HG02943 (cell line): ENCODE measurements at regions not wholly inside any gene's neighbourhood (a gene's known extent, or its start where the extent isn't known, plus 50 kb on each side); places are given as distances from the start of the nearest gene placed in this dataset.

Experiments used
- ATAC-seq: cut with Tn5 transposase; IDR thresholded peaks from one replicate; pipeline ENCODE4 v1.9.1; 2021; ENCODE audit warnings: mild to moderate bottlenecking, low read depth, moderate library complexity; ENCODE audit not compliant: unreplicated experiment

GRCh38 chr3:188940573-188940932, 231.2 kb upstream of the TPRG1 start:
- no peak for ATAC-seq

DNA sequence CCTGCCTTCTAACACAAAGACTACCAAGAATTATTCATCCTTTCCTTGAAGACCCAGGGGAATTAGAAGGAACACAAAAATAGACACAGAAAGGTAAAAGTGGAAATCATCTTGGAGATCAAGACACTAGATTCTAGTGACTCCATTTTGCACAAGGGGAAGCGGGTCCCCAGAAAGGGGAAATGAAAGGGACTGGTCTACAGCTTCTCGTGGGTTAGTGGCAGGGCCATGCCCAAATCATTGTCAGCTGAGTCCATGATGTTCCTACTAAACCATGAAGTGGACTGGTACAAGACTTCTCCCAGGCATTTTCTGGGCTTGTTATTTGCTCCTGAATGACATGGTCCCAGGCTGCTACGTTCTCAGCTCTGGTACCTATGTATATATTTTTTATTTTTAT, 230.7 kb upstream of the TPRG1 start:
- no peak for ATAC-seq

- no peak for ATAC-seq
Observed at GRCh38 chr3:188942191-188942590, 229.6 kb upstream of the TPRG1 start.

DNA sequence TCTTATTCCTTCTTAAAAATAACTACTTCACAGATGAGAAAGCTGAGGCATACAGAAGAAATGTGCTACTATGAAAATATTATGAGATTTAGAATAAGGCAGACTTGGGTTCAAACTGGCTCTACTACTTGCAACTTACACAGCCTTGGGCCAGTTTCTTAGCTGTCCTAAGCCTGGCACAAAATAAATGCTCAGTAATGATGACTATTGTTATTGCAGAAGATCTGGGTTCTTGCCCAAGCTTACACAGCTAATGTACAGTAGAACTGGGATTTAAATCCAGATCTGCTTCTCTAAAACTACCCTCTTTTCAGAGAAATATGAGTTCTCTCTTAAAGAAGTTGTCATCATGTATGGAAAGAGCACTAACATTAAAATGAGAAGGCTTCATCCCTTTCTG, 228.2 kb upstream of the TPRG1 start:
- ATAC-seq, result no peak

DNA sequence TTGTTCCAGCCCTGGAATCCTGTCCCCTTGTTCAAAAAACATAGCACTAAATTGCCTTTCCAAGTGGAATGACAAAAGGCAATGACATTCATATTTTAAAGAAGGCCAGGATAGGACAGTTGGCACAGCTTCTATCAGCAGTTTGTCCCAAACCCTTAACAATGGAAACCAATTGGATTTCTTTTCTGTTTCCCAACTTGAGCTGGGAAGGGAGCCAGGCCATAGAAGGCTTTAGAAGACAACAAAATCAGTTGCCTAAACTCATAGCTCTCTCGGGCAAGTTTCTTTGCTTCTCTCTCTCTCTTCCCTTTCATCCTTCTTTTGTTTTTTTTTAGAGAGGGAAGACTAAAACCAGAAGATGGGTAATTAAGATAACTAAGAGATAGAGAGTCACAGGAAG, 227.7 kb upstream of the TPRG1 start:
- ATAC-seq, result no peak

GRCh38 chr3:188946351-188947240, 225.2 kb upstream of the TPRG1 start:
- no peak for ATAC-seq

DNA sequence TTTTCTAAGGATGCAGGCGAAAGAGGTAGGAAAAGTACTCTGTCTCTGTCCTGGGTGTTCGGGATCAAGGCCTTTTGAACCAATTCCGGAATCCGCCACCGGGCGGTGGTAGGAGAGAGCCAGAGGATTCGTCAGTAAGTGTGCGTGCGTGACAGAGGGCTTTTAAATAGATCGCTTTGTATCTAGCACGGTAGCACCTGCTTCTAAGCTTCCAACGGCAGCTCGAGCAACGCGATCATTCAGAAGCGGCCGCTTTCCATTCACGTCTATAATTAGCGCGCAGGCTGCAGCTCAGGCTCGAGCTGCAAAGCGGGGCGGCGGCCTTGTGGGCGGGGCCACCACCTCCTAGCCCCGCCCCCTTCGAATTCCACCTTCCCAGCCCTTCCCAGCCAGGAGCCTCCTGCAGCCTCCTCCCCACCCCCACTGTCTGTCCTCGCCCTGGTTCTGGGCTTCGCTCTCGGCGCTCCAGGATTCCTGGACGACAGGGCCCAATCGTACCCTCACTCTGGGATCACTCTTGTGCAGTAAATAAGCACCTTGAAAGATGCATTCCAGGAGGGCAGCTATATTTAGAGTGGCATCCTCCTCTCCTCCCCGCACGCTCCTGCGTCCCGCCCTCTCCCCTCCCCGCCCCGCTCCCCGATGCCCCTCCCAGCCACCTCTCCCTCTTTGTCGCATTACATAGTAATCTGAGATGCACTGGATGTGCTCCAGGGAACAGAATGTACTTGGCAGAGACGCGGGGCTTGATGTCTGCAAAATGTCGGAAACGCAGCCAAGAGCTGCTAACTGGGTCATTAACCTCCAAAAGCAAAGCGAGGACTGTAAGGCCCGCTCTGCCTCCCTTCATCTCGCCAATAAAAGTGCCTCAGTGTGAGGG, 224.1 kb upstream of the TPRG1 start:
- ATAC-seq, result no peak

DNA sequence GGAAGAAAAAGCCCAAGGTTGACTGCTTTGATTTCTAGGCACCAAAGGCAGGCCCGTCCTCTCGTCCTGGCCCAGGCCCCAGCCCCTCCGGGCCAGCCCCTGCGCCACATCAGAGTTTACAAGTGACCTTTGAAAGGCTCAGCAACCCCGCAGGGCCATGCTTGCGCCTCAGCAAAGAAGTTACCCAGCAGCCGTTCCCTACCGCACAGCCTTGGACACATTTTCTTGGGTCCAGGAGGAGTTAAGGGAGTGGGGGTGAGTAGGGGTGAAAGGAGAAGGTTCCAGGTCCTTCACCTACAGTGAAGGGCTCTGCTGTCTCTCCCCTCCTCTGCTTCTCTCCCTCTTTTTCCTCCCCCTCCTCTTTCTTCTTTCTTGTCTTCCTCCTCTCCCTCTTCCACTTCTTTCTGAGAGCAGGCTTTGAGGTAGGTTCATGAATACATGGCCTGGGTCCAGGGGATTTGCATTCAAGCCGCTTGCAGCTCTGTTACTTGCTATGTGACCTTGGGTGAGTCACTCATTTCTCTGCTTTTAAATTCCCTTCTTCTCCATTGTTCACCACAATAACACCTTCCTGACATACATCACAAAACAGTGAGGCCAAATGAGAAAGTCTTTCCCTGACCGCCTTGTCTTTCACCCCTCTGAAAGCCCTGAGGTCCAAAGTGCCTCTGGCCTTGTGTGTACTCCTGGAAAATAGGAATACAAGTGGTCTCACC, 223.3 kb upstream of the TPRG1 start:
- ATAC-seq, result no peak

DNA sequence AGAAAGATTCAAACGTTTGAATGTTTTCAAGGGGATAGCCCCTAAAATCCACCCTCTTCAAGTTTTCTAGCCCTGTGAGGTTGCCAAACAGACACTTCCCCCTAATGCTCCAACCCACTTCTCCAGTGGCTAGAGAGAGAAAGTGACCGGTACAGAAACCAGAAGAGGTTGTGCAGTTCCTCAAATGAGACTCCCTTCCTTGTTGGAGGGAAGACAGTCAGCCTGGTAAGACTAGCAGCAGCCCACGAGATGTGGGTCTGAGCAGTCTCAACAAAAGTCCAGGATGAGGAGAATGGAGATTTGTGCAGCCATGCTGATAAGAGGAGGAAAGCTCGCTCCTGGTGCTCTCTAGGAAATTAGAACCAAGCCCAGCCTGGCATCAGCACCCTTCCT, 222.8 kb upstream of the TPRG1 start:
- ATAC-seq, result no peak

DNA sequence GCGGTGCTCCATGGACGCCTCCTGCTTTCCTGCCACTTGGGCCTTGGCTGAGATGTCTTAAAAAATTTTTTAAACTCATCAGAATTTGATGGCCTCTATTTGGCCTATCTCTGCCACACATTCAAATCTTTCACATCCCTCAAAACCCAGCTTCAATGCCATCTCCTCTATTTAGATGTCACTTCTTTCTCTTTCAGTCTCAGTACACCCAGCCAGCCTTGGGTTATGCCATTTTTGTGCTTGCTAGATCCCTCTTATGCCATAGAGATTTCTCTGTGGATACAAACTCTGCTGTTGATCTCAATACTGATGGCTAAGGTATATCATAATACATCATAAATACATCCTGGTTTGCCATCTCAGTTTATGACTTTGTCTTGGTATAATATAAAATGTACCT, 222.3 kb upstream of the TPRG1 start:
- ATAC-seq, result no peak

- ATAC-seq, result no peak
Observed at GRCh38 chr3:188949996-188950395, 221.8 kb upstream of the TPRG1 start.

DNA sequence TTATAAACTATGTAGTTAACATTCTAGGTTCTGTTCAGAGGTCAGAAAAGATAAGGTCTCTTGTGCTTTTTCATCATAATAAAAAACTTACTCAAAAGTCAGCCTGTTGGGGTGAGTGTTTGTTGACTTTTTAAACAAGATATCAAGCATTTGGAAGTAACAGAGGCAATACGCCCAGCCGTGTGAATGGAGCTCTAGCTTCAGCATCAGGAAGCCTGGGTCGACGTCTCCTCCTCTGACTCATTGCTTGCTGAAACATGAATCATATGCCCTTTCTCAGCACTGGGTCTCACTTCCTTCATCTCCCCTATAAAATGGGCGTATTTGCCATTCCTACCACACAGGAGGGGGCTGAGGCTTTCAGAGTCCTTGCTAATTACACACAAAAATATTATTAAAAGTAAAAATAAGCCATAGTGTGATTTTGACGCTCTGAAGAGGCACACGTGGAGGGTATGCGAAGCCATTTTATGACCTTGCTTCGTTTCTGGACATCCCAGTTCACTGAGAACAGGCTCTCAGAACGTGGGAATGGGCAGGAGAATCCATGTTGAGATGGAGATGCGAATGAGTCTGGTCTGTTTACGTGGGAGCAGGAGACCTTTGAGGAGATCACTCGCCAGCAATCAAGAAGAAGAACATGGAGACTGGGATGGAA, 220.8 kb upstream of the TPRG1 start:
- ATAC-seq, result no peak

- no peak for ATAC-seq
Observed at GRCh38 chr3:188951734-188952133, 220.0 kb upstream of the TPRG1 start.

DNA sequence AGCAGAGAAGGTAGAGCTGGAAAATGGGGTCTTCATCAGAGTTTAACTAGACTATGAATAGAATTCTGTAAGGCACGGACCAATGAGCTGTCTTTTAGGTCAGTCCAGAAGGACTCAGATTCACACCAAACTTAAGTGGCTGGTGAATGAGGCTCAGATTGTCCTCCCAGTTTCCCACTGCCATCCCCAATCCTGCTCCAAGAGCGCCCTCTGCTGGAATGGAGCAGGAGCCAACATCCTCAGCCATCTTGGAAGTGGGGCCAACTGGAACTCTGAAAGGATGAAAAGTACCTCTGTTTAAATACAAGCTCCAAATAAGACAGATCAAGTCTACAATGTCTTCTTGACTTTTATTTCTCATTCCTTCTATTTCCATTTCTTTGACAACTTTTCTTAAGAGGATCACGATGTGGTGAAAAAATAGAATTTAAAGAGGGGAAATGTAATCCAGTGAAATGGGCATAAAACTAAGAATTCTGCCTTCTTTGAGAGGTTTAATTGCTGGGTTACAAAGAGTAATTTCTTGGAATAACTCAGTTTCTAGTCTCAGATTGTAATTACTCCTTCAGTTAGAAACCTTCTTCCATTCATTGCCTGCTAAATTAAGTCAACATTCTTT, 217.1 kb upstream of the TPRG1 start:
- ATAC-seq, result no peak

DNA sequence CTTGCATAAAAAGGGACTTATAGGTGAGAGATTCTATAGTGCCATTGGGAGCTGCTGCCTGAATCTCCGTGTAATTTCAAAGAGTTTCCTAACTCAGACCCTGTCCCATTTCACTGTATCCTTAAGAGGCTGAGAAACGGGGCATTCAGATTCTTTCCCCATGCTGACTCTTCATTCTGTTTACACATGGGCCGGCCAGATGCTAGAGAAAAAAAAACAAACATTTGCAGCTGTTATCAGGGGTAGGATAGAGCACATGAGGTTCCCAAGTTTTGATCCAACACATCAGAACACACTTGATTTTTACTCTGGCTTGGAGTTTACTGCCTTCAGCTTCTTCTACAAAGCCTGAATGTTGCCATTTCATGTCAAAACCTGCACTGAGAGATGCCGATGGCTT, 215.9 kb upstream of the TPRG1 start:
- ATAC-seq, result no peak

DNA sequence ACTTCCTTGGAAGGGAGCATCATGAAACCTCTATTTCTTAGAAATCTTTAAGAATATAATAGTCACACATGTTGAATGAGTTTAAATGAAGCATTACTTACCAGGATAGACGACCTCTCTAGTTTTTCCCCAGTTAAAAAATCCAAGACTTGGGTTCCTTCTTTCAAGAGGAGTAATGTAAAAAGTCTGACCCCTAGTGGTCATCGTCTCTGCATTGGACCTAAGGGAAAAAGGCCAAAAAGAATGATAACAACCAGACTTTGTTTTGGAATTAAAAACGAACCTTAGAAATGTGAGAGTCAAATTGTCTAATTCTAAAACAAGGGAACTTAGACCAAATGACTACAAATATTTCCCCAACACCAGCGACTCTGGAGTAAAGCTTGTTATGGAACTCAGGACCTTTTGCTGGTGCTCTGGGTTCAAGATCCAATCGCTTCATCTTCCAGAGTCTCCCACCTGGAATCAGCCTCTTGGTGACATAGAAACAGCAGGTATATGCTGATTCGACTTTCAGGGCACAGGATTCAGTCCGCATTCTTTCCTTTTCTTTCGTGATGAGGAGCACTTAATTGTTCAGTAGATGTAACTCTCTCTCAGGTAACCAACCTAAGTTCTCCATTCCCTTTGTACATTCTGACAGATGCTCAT, 214.8 kb upstream of the TPRG1 start:
- no peak for ATAC-seq

DNA sequence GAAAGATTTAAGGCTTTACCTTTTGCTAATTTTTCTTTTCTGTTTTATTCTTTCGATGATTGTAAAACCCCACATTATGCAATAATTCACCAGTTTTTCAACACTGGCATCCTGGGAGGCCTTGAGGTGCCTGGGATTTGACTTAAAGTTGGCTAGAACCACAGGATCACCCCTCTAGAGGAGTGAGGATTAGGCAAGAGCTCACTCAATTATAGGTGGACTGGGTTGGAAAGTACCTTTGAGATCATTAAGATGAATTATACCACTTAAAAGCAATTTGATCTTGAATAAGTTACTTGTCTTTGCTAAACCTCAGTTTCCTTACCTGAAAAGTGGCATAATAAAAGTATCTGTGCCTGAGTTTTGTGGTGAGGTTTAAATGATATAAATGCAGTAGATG, 212.8 kb upstream of the TPRG1 start:
- ATAC-seq, result no peak

- ATAC-seq, result no peak
Observed at GRCh38 chr3:188962253-188963247, 209.2 kb upstream of the TPRG1 start.
